ENCODE measurements at regions not wholly inside any gene's neighbourhood (a gene's known extent, or its start where the extent isn't known, plus 50 kb on each side); places are given as distances from the start of the nearest gene placed in this dataset.

- no peak for DNase-seq (ENCODE audit: low spot score)
- H4K20me1 ChIP-seq (ENCODE audit: insufficient read depth, low read length): no peaks in the 10 kb centered on the region
- H3K4me1 ChIP-seq (ENCODE audit: insufficient read depth, low read length): no peaks in the 10 kb centered on the region
- H3K27ac ChIP-seq (ENCODE audit: extremely low read length, insufficient read depth, low read length): no peak overlapping the region
- ChIA-PET POLR2A (no interaction called here), CTCF (ENCODE audit: low intra/inter-chr PET ratio, low total read pairs) (no interaction called here)
- no peaks in the 10 kb centered on the region for H3K79me2 ChIP-seq (ENCODE audit: insufficient read depth, low read length)
- H3K4me3 ChIP-seq (replicated peaks in 1 of 3; ENCODE audit: insufficient read depth in 1 of 3, low read depth in 2 of 3, low read length in 3 of 3): no peak overlapping the region
- peaks cover 0 to 4% of the 10 kb centered on the region in 2 experiments; a peak in 1 of 5 replicates for H3K27me3 ChIP-seq (ENCODE audit: control insufficient read depth in 1 of 2, insufficient read depth in 2 of 2, low read length in 2 of 2)
- no TSS peak for BruUV-seq (replicated peaks)
- no peak for TF ChIP-seq HDAC1 (CRISPR knock-in tag; IDR thresholded peaks at IDR 0.05)
- no peak for TF ChIP-seq ZNF44 (CRISPR knock-in tag; IDR thresholded peaks at IDR 0.05)
- TF ChIP-seq ZNF567 (CRISPR knock-in tag; IDR thresholded peaks at IDR 0.05; ENCODE audit: borderline replicate concordance): no peak
- TF ChIP-seq MAX (IDR thresholded peaks at IDR 0.05): no peak
- no peak for TF ChIP-seq SRSF1 (optimal IDR thresholded peaks at IDR 0.05; ENCODE audit: low read depth, low read length)
- no peak for TF ChIP-seq ZNF629 (CRISPR knock-in tag; conservative IDR thresholded peaks at IDR 0.05)
- no peak for TF ChIP-seq CENPT (CRISPR knock-in tag; IDR thresholded peaks at IDR 0.05; ENCODE audit: low read depth)
- no peak for TF ChIP-seq CHD2 (IDR thresholded peaks at IDR 0.05; ENCODE audit: low read depth, low read length)
- TF ChIP-seq GATA4 (IDR thresholded peaks at IDR 0.05; ENCODE audit: borderline replicate concordance, low read depth): no peak
- no peak for TF ChIP-seq ATF5 (CRISPR knock-in tag; IDR thresholded peaks at IDR 0.05; ENCODE audit: low read depth)
- no peak for TF ChIP-seq SSRP1 (CRISPR knock-in tag; IDR thresholded peaks at IDR 0.05)
- TF ChIP-seq WIZ (CRISPR knock-in tag; IDR thresholded peaks at IDR 0.05): no peak
- no peak for TF ChIP-seq ZBTB39 (CRISPR knock-in tag; IDR thresholded peaks at IDR 0.05)
- H3K36me3 ChIP-seq (replicated peaks in 1 of 2; ENCODE audit: control insufficient read depth in 1 of 2, insufficient read depth in 2 of 2, low read length in 2 of 2): no peaks in the 10 kb centered on the region
- intact Hi-C loops (cut with micrococcal nuclease; ENCODE audit: unreplicated experiment) (no loop called here), in situ Hi-C loops (cut with HindIII; ENCODE audit: extremely low pct_ligation_motif_present, low pct_unique_long_range_greater_than_20kb) (no loop called here)
- no peak overlapping the region for H3K4me2 ChIP-seq (ENCODE audit: low read depth, low read length)
- no peak overlapping the region for H2AFZ ChIP-seq (ENCODE audit: low read length)
- ATAC-seq: no peak
- no peak overlapping the region for H3K9ac ChIP-seq (ENCODE audit: insufficient read depth, low read depth, low read length)
- WGBS (ENCODE audit: low lambda C conversion rate): 14% methylated on average over 1 of the region's 1 CpG
- FAIRE-seq: no peak
- peaks cover 20% of the 10 kb centered on the region; the same call in 1 of the 2 replicates for H3K9me3 ChIP-seq (ENCODE audit: low read length)
Observed at GRCh38 chr21:34289856-34290255, 74.0 kb upstream of the KCNE2 start.

Measured in HepG2 (cell line).